RKO (cell line): ENCODE measurements at regions not wholly inside any gene's neighbourhood (a gene's known extent, or its start where the extent isn't known, plus 50 kb on each side); places are given as distances from the start of the nearest gene placed in this dataset.
A peak's percentile ranks its signal among the peaks of the same experiment; 100 is the strongest.
"Not testable (repeated sequence)": the region's sequence is repeated elsewhere in the genome, so short reads cannot be mapped to it uniquely, and the experiment has no call there.

Experiments
- DNase-seq: peaks from one replicate; pipeline ENCODE4 v3.0.0-alpha.2; 2016; ENCODE audit warnings: low spot score

- not testable (repeated sequence) for DNase-seq
Measured at GRCh38 chr4:131683314-131683713, 1465.8 kb upstream of the PCDH10 start.

GRCh38 chr4:131721883-131722282, 1427.2 kb upstream of the PCDH10 start:
- no peak for DNase-seq

- not testable (repeated sequence) for DNase-seq
Measured at GRCh38 chr4:131723069-131723468, 1426.0 kb upstream of the PCDH10 start.

- DNase-seq: peak; percentile 32
Measured at GRCh38 chr4:131724847-131725246, 1424.2 kb upstream of the PCDH10 start.

GRCh38 chr4:131725521-131725920, 1423.6 kb upstream of the PCDH10 start:
- DNase-seq: not testable (repeated sequence)

- DNase-seq: not testable (repeated sequence)
Measured at GRCh38 chr4:131726940-131727339, 1422.2 kb upstream of the PCDH10 start.

GRCh38 chr4:131727418-131727817, 1421.7 kb upstream of the PCDH10 start:
- not testable (repeated sequence) for DNase-seq

- not testable (repeated sequence) for DNase-seq
Measured at GRCh38 chr4:131729205-131729604, 1419.9 kb upstream of the PCDH10 start.

GRCh38 chr4:131729716-131730398, 1419.2 kb upstream of the PCDH10 start:
- DNase-seq: not testable (repeated sequence)

GRCh38 chr4:131730574-131730973, 1418.5 kb upstream of the PCDH10 start:
- DNase-seq: not testable (repeated sequence)

GRCh38 chr4:131732034-131732630, 1417.0 kb upstream of the PCDH10 start:
- DNase-seq: not testable (repeated sequence)

- not testable (repeated sequence) for DNase-seq
Measured at GRCh38 chr4:131734321-131734720, 1414.8 kb upstream of the PCDH10 start.

GRCh38 chr4:131734851-131735385, 1414.2 kb upstream of the PCDH10 start:
- DNase-seq: not testable (repeated sequence)

GRCh38 chr4:131738991-131739390, 1410.1 kb upstream of the PCDH10 start:
- DNase-seq: not testable (repeated sequence)

- DNase-seq: not testable (repeated sequence)
Measured at GRCh38 chr4:131741836-131742235, 1407.3 kb upstream of the PCDH10 start.

GRCh38 chr4:131742536-131743205, 1406.4 kb upstream of the PCDH10 start:
- not testable (repeated sequence) for DNase-seq

- DNase-seq: not testable (repeated sequence)
Measured at GRCh38 chr4:131743348-131743747, 1405.7 kb upstream of the PCDH10 start.

- not testable (repeated sequence) for DNase-seq
Measured at GRCh38 chr4:131747203-131747602, 1401.9 kb upstream of the PCDH10 start.

GRCh38 chr4:131749224-131749623, 1399.9 kb upstream of the PCDH10 start:
- DNase-seq: not testable (repeated sequence)

GRCh38 chr4:131750006-131750405, 1399.1 kb upstream of the PCDH10 start:
- DNase-seq: not testable (repeated sequence)

GRCh38 chr4:131750469-131750868, 1398.6 kb upstream of the PCDH10 start:
- not testable (repeated sequence) for DNase-seq

GRCh38 chr4:131762234-131762633, 1386.9 kb upstream of the PCDH10 start:
- not testable (repeated sequence) for DNase-seq

GRCh38 chr4:131764730-131765129, 1384.4 kb upstream of the PCDH10 start:
- no peak for DNase-seq
